Adrenal gland (tissue), 5 donors: ENCODE measurements at regions not wholly inside any gene's neighbourhood (a gene's known extent, or its start where the extent isn't known, plus 50 kb on each side); places are given as distances from the start of the nearest gene placed in this dataset.

Experiments
- CTCF ChIP-seq, 6 experiments: fragments of 450-650 bp in 4 of 6; fragments of 200-600 bp in 2 of 6; sonication (generic) in 1 of 6; IDR thresholded peaks; 1 replicate in 5 of 6; 2 replicates in 1 of 6; pipeline versions ENCODE4 v1.5.1 to v1.8.0; 2016 to 2021; ENCODE audit warnings: antibody characterized with exemption in 6 of 6, mild to moderate bottlenecking in 2 of 6, moderate library complexity in 1 of 6
- POLR2A ChIP-seq, 2 donors: fragments of 450-650 bp; IDR thresholded peaks; one replicate each; pipeline ENCODE4 v1.6.1; 2017; ENCODE audit warnings: antibody characterized with exemption in 2 of 2, mild to moderate bottlenecking in 2 of 2, moderate library complexity in 1 of 2
- donor health status: DM: no; HTN: no; CAD: no.

- TF ChIP-seq CTCF (IDR thresholded peaks at IDR 0.05), result no peak
- no peak for TF ChIP-seq POLR2A (IDR thresholded peaks at IDR 0.05)
Observed at GRCh38 chr5:105632043-105632442, 2038.7 kb downstream of the EFNA5 start.
